ENCODE measurements at regions not wholly inside any gene's neighbourhood (a gene's known extent, or its start where the extent isn't known, plus 50 kb on each side); places are given as distances from the start of the nearest gene placed in this dataset.

DNA sequence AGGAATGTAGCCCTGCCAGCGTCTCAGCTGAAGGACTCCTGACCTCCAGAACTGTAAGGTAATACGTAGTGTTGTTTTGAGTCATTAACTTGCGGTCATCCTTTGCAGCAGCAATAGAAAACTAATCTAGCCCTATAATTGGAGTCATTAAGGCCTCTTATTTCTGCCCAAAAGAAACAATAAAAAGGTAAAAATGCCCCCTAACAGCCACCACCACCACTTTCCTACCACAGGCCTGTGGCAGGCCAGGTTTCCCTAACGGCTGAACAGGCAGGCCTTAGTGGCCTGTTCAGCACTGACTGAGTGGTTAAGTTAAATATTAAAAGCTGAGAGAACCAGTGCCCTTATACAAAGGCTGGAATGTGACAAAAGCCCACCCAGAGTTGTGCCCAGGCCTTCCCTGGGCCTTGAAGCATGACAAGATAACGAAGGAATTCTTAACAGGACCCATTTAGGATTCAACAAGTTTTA lies 286.5 kb upstream of the ERCC4 start:
- DNase-seq: no peak
- TF ChIP-seq POLR2A (IDR thresholded peaks at IDR 0.05; ENCODE audit: low read length) (no peak), GATA1 (IDR thresholded peaks at IDR 0.05; ENCODE audit: low read depth, low read length) (no peak)

DNA sequence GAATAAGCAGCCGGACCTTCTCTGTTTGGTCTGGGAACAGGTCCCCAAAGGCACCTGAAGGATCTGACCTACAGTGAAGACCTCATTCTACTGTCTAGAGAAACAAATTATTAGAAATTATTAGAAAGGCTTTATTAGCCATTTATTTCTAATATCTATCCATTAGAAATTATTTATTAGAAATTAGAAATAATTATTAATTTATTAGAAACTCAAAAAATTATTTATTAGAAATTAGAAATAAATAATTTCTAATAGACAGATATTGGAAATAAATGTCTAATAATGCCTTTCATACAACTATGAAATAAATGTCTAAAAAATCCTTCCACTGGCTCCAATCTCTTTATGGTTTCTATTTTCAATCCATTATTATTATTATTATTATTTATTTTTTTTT lies 285.7 kb upstream of the ERCC4 start:
- TF ChIP-seq POLR2A (IDR thresholded peaks at IDR 0.05; ENCODE audit: low read length) (no peak), GATA1 (IDR thresholded peaks at IDR 0.05; ENCODE audit: low read depth, low read length) (no peak)
- DNase-seq: no peak

DNA sequence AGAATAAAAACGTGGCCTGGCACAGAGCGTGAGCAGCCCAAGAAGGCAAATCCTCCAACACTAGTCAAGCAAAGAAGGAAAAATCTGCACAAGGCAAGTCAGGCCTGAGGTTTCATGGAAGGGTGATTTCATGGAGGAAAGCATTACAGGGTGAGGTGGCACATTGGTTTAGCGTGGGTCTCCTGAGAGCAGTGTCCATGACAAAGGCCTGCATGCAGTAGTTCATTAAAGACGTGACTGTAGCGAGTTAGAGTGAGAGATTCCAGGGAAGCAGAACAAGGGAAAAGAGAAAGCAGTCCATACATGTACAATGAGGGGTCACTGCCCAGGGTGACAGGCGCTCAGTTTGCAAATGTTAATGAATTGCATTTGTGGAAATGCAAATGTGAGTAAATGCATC lies 285.0 kb upstream of the ERCC4 start:
- no peak for DNase-seq
- no peak for TF ChIP-seq GATA1 (IDR thresholded peaks at IDR 0.05; ENCODE audit: low read depth, low read length)
- no peak for TF ChIP-seq POLR2A (IDR thresholded peaks at IDR 0.05; ENCODE audit: low read length)

DNA sequence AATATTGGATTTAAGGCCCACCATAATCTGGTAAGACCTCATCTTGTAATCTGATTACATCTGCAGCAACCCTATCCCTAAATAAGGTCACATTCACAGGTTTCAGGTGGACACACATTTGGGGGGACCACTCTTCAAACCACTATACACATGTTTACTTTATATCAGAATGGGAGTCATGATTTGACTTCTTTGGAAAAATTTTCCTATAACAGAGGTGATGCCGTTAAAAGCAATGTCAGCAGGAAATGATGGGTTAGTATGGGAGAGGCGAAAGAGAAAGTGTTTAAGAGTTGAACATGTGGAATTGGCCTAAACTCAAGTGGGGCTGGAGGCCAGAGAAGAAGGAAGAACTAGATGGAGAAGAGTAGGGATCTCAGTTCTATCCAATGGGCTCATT lies 281.7 kb upstream of the ERCC4 start:
- DNase-seq: no peak
- TF ChIP-seq POLR2A (IDR thresholded peaks at IDR 0.05; ENCODE audit: low read length) (no peak), GATA1 (IDR thresholded peaks at IDR 0.05; ENCODE audit: low read depth, low read length) (no peak)

DNA sequence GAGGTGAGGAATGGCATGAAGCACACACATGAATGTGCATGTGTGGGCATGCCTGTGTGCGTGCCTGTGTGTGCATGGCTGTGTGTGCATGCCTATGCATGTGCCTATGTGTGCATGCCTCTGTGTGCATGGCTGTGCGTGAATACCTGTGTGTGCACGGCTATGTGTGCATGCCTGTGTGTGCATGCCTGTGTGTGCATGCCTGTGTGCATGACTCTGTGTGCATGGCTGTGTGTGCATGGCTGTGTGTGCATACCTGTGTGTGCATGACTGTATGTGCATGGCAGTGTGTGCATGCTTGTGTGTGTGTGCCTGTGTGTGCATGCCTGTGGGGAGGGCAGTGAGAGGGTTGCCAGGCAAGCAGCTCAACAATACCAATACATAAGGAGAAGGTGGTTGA lies 276.5 kb upstream of the ERCC4 start:
- TF ChIP-seq GATA1 (IDR thresholded peaks at IDR 0.05; ENCODE audit: low read depth, low read length): no peak
- TF ChIP-seq POLR2A (IDR thresholded peaks at IDR 0.05; ENCODE audit: low read length): no peak
- no peak for DNase-seq

DNA sequence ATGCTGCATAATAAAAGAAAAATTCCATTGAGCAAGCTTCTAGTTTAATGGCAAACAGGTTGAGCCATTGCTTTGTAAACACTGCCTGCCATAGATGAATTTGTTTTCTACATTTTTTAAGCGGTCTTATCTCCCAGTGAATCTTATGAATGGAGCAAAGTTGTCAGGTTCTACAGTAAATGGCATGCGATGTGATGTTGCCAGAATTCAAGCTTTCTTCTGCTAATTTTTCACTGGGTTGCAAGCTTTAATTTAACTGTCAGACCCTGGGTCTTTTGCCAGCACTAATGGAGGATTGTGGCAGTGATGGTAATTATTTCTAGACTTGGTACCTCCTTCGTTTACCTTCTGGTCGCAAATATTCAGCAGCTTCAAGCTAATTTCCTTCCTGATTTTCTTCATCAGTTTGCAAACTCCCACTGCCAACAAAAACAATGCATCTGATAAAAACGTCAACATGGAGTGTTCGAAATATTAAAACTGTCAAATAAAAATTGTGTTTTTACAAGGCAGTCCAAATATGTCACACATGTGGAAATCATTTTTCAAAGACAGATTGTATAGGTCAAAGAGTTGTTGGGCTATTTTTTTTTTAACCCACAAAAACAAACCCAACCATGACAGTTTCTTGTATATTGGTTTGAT lies 274.2 kb upstream of the ERCC4 start:
- TF ChIP-seq POLR2A (IDR thresholded peaks at IDR 0.05; ENCODE audit: low read length) (no peak), GATA1 (IDR thresholded peaks at IDR 0.05; ENCODE audit: low read depth, low read length) (no peak)

DNA sequence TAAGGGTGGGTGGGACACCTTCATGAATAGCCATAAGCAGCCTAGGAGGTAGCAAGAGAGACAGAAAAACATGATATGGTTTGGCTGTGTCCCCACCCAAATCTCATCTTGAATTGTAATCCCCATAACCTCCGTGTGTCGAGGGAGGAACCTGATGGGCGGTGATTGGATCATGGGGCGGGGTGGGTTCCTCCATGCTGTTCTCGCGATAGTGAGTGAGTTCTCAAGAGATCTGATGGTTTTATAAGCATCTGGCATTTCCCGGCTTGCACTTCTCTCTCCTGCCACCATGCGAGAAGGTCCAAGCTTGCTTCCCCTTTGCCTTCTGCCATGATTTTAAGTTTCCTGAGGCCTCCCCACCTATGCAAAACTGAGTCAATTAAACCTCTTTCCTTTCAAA lies 259.1 kb upstream of the ERCC4 start:
- DNase-seq: no peak
- no peak for TF ChIP-seq POLR2A (IDR thresholded peaks at IDR 0.05; ENCODE audit: low read length)
- TF ChIP-seq GATA1 (IDR thresholded peaks at IDR 0.05; ENCODE audit: low read depth, low read length): no peak

More for the DNA sequence above, 274.2 kb upstream of the ERCC4 start:
- no peak for DNase-seq

DNA sequence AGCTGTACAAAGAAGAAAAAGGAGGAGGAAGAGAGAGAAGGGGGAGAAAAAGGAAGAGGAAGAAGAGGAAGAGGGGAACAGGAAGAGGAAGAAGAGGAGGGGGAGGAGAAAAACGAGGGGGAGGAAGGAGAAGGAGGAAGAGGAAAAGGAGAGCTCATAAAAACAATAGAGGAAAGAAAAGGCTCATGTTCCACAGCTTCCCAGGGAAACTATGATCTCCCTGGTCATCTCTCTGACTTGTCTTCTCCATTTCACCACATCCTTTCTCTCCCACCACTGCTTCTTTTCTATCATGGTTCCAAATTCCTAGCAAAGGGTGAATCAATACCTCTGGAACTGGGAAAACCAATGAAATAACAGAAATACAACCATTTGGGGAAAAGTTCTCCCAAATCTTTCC lies 254.1 kb upstream of the ERCC4 start:
- DNase-seq: no peak
- TF ChIP-seq POLR2A (IDR thresholded peaks at IDR 0.05; ENCODE audit: low read length): no peak
- TF ChIP-seq GATA1 (IDR thresholded peaks at IDR 0.05; ENCODE audit: low read depth, low read length): no peak

DNA sequence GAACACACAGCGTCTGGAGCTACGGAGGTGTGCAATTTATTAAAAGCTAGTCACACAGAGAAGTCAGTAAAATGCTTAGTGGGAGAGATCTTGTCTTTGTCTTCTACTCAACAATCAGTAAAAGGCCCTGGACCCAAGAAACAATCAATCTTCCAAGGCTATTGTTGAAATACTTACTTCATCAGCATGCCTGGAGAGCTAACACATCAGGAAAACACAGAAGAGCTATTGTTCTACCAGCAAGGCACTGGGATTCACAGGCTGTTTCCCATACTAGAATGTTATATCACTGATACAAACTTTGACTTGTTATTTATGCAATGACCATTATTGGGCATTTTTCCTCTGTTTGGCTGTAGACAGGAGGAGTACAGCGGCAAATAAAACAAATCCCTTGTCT lies 247.8 kb upstream of the ERCC4 start:
- TF ChIP-seq POLR2A (IDR thresholded peaks at IDR 0.05; ENCODE audit: low read length): no peak
- TF ChIP-seq GATA1 (IDR thresholded peaks at IDR 0.05; ENCODE audit: low read depth, low read length): no peak
- no peak for DNase-seq

DNA sequence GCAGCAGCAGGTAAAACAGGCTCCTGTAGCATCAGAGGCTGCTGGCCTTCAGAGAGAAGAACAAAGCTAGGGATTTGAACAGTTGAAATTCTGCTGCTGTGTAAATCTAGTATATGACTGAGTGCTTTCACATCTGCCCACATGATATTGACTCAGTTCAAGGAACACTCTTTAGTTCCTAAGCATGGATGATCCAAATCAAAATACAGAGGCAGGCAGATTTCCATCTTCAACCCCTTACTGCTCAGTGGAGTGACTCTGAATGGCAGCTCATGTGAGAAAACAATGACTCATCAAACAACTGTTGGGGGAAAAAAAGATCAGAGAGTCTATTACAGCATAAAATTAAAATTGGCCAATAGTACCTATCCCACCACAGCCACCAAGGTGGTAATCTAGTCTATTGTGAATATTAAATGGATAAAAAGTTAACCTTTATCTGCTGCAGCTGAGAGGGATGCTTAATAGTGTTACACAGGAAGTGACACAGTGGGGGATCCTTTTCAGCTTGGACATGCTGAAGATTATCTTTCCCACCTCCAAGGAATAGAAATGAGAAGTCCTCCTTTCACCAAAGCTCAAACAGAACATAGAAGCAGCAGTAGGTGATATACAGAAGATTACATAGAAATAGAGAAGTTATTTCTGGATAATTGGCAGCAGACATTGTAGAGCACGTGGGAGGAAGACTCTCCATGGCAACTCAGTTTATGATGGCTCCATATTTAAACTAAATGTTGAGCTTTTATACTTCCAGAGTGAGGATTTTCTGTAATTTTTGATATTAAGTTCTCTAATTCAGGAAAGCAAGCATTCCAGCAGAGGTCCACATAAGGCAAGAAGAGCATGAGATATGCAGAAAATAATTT lies 239.7 kb upstream of the ERCC4 start:
- no peak for TF ChIP-seq GATA1 (IDR thresholded peaks at IDR 0.05; ENCODE audit: low read depth, low read length)
- TF ChIP-seq POLR2A (IDR thresholded peaks at IDR 0.05; ENCODE audit: low read length): no peak
- DNase-seq: no peak

DNA sequence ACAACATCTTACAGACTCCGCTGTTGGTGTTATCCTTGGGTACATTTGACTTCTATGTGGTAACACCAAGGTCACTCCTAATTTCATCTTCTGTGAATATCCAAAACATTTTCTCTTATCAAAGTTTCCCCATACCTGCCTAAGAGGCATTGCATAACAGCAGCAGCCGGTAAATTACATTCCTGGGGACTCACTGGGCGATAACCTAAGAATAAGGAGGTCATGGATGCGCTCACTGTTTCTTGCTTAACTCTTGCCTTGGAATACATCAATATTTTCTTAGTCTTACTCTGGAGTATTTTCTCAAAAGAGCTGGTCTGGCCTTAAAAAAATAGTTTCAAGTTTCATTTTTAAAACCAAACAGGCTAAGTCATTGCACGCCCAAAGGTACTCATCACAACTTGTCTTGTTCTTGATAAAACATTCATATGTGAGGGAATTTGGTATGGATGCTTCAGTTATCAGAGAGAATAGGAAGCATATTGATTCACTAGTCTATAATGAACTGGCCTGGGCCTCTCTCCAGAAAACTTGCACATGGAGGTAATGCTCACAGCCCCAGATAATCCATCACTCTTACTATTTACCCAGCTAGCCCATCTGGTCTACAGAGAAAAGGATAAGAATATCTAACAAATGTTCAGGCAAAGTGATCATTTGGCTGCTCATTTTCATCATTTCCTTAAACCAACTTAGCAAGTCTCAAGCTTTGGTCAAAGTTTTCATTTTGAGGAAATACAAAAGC lies 235.0 kb upstream of the ERCC4 start:
- no peak for TF ChIP-seq POLR2A (IDR thresholded peaks at IDR 0.05; ENCODE audit: low read length)
- TF ChIP-seq GATA1 (IDR thresholded peaks at IDR 0.05; ENCODE audit: low read depth, low read length): no peak
- DNase-seq: no peak

DNA sequence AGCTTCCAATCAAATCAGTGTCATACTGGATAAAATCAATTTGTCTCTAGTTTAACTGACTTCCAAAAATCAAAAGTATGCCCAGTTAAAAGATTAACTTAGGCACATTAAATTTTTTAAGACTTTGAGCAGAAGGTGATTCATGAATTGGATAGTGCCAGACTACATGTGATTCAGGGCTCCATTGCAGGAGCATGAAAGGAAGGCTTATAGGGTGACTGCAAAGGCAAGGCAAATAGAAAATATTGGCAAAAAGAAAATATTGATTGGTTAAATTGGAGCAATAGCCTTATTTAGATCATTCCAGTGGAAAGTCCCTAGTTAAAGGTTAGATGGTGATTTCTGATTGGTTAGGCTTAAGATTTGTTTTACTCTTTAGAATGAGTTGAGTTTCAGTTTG lies 223.9 kb upstream of the ERCC4 start:
- no peak for DNase-seq
- no peak for TF ChIP-seq POLR2A (IDR thresholded peaks at IDR 0.05; ENCODE audit: low read length)
- TF ChIP-seq GATA1 (IDR thresholded peaks at IDR 0.05; ENCODE audit: low read depth, low read length): no peak

DNA sequence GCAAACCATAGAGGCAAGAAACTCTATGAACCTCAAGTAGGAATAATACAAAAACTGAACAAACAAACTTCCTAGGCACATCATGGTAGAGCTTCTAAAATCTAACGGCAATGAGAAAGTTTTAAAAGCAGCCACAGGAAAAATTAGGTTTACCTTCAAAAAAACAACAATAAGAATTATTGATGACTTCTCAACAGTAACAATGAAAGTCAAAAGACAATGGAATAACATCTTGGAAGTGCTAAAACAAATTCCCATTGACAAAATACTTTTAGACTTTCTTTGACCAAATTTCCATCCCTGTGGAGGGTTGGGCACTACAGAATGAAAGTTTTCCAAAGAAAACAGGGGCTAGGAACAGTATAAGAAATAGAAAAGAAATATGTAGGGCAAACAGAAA lies 222.9 kb upstream of the ERCC4 start:
- DNase-seq: no peak
- TF ChIP-seq GATA1 (IDR thresholded peaks at IDR 0.05; ENCODE audit: low read depth, low read length): no peak
- TF ChIP-seq POLR2A (IDR thresholded peaks at IDR 0.05; ENCODE audit: low read length): no peak

DNA sequence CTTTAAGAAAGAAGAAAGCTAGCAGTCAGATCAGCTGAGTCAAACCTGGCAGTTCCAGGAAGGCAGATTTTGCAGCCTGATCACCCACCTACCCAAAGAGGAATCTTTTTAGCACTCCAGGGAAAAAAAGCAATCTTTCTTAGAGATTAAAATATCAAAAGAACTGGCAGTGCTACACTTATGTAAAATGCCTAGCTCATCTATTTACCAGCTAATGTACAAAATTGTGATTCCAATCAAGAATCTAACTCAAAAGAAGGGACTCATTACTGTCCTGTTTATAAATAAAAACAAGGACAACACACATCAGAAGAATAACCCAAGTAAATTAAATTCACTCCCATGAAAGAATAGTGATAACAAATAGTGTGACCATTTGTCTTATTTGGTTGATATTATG lies 222.4 kb upstream of the ERCC4 start:
- no peak for DNase-seq

More for the DNA sequence above, 222.4 kb upstream of the ERCC4 start:
- TF ChIP-seq GATA1 (IDR thresholded peaks at IDR 0.05; ENCODE audit: low read depth, low read length): no peak
- no peak for TF ChIP-seq POLR2A (IDR thresholded peaks at IDR 0.05; ENCODE audit: low read length)

Measured in erythroblast (primary cell).